Stimulated activated CD8-positive, alpha-beta memory T cell treated with anti-CD3 and anti-CD28 coated beads, Interleukin-15, amount 100 ng/mL, for 4 hours (primary cell): ENCODE measurements at regions not wholly inside any gene's neighbourhood (a gene's known extent, or its start where the extent isn't known, plus 50 kb on each side); places are given as distances from the start of the nearest gene placed in this dataset.
"Not testable (repeated sequence)": the region's sequence is repeated elsewhere in the genome, so short reads cannot be mapped to it uniquely, and the experiment has no call there.

Source experiments
- DNase-seq, 2 donors: peaks; one replicate each; pipeline ENCODE4 v3.0.0-alpha.2; 2020; ENCODE audit warnings: low read depth in 2 of 2

- DNase-seq, result no peak
These were observed 138.7 kb upstream of the SMIM30 start for GRCh38 chr7:113256883-113257531.

GRCh38 chr7:113247198-113247597 lies 128.8 kb upstream of the SMIM30 start:
- DNase-seq, result no peak

- no peak for DNase-seq
These were observed 128.4 kb upstream of the SMIM30 start for GRCh38 chr7:113246738-113247137.

- DNase-seq, result no peak
These were observed 114.5 kb upstream of the SMIM30 start for GRCh38 chr7:113232885-113233284.

GRCh38 chr7:113230691-113231090 lies 112.3 kb upstream of the SMIM30 start:
- no peak for DNase-seq

GRCh38 chr7:113217314-113217713 lies 99.0 kb upstream of the SMIM30 start:
- DNase-seq, result no peak

GRCh38 chr7:113216038-113216437 lies 97.7 kb upstream of the SMIM30 start:
- DNase-seq, result no peak

- DNase-seq, result no peak
These were observed 91.3 kb upstream of the SMIM30 start for GRCh38 chr7:113209449-113210203.

- no peak for DNase-seq
These were observed 89.6 kb upstream of the SMIM30 start for GRCh38 chr7:113207931-113208330.

- DNase-seq, result no peak
These were observed 89.1 kb upstream of the SMIM30 start for GRCh38 chr7:113207441-113207840.

GRCh38 chr7:113204415-113204814 lies 86.1 kb upstream of the SMIM30 start:
- DNase-seq, result no peak

- DNase-seq, result no peak
These were observed 83.9 kb upstream of the SMIM30 start for GRCh38 chr7:113202284-113202683.

GRCh38 chr7:113200281-113200680 lies 81.9 kb upstream of the SMIM30 start:
- DNase-seq, result no peak

- DNase-seq, result no peak
These were observed 81.5 kb upstream of the SMIM30 start for GRCh38 chr7:113199841-113200240.

- DNase-seq, result no peak
These were observed 80.8 kb upstream of the SMIM30 start for GRCh38 chr7:113199136-113199535.

- DNase-seq, result no peak
These were observed 79.9 kb upstream of the SMIM30 start for GRCh38 chr7:113198226-113198625.

- no peak for DNase-seq
These were observed 78.9 kb upstream of the SMIM30 start for GRCh38 chr7:113197274-113197673.

GRCh38 chr7:113188396-113188795 lies 70.0 kb upstream of the SMIM30 start:
- DNase-seq, result no peak

- DNase-seq, result no peak
These were observed 61.0 kb upstream of the SMIM30 start for GRCh38 chr7:113179313-113179712.

- no peak for DNase-seq
These were observed 58.5 kb upstream of the SMIM30 start for GRCh38 chr7:113176836-113177235.

GRCh38 chr7:113176180-113176579 lies 57.8 kb upstream of the SMIM30 start:
- DNase-seq, result not testable (repeated sequence)

- no peak for DNase-seq
These were observed 57.3 kb upstream of the SMIM30 start for GRCh38 chr7:113175525-113176104.

- DNase-seq, result no peak
These were observed 54.4 kb upstream of the SMIM30 start for GRCh38 chr7:113172726-113173125.
